ENCODE measurements at regions not wholly inside any gene's neighbourhood (a gene's known extent, or its start where the extent isn't known, plus 50 kb on each side); places are given as distances from the start of the nearest gene placed in this dataset.

DNA sequence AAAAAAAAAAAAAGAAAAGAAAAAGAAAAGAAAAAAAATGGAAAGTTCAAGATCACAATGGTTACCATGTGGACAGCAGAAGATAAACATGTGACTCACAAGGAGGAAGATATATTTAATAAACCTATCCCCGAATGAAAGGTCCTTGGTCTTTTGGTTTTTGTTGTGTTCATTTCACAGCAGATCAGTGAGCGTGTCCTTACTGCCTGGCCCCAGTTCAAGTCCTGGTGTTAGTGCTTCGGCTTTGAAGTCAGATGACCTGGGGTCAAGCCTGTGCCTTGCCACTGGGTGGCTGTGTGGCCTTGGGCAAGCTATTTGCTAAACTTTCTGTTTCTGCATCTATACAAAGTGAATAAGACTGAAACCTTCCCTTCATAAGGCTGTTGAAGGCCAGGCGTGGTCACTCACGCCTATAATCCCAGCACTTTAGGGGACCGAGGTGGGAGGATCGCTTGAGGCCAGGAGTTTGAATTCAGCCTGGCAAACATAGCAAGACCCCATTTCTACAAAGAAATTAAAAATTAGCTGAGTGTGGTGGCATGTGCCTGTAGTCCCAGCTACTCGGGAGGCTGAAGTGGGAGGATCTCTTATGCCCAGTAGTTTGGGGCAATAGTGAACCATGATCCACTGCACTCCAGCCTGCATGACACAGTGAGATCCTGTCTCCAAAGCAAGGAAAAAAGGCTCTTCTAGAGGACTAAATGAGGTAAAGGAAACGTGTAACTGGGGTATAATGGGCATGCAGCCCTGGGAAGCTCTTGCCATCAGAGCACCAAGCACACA is 94.5 kb upstream of the SPATA31D4 start:
- no peak for DNase-seq
- no peaks in the 10 kb centered on the region for H3K27me3 ChIP-seq
- H3K9me3 ChIP-seq = no peaks in the 10 kb centered on the region
- peak overlapping the region in 2 of 4 donors; percentile 43 to 70 for H3K27ac ChIP-seq
- H3K4me3 ChIP-seq = no peak overlapping the region
- no peaks in the 10 kb centered on the region for H3K4me1 ChIP-seq
- TF ChIP-seq, protein P1, sequence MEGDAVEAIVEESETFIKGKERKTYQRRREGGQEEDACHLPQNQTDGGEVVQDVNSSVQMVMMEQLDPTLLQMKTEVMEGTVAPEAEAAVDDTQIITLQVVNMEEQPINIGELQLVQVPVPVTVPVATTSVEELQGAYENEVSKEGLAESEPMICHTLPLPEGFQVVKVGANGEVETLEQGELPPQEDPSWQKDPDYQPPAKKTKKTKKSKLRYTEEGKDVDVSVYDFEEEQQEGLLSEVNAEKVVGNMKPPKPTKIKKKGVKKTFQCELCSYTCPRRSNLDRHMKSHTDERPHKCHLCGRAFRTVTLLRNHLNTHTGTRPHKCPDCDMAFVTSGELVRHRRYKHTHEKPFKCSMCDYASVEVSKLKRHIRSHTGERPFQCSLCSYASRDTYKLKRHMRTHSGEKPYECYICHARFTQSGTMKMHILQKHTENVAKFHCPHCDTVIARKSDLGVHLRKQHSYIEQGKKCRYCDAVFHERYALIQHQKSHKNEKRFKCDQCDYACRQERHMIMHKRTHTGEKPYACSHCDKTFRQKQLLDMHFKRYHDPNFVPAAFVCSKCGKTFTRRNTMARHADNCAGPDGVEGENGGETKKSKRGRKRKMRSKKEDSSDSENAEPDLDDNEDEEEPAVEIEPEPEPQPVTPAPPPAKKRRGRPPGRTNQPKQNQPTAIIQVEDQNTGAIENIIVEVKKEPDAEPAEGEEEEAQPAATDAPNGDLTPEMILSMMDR (IDR thresholded peaks at IDR 0.05) = no peak
- no peak for TF ChIP-seq POLR2A (IDR thresholded peaks at IDR 0.05)
- H3K36me3 ChIP-seq = no peaks in the 10 kb centered on the region

DNA sequence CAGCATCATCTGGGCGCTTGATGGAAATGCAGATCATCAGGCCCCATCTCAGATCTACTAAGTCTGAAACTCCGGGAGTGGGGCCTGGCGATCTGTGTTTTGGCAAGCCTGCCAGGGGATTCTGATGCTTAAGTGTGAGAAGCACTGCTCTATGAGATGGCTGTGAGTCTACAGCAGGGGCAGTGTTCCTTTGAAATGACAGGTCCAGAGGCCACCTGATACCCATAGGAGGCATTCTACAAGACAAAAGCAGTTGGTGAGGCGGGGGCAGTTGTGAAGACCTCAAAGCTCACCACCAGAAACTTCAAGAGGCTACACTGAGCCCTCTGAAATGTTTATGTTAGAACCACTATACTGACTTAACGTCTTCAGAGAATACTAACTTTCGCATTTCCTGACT is 86.9 kb upstream of the SPATA31D4 start:
- no peak overlapping the region for H3K4me3 ChIP-seq
- no peaks in the 10 kb centered on the region for H3K4me1 ChIP-seq
- DNase-seq = no peak
- no peaks in the 10 kb centered on the region for H3K27me3 ChIP-seq
- H3K9me3 ChIP-seq = no peaks in the 10 kb centered on the region
- H3K27ac ChIP-seq = no peak overlapping the region
- TF ChIP-seq, protein P1 (IDR thresholded peaks at IDR 0.05) = no peak
- no peak for TF ChIP-seq POLR2A (IDR thresholded peaks at IDR 0.05)
- no peaks in the 10 kb centered on the region for H3K36me3 ChIP-seq

DNA sequence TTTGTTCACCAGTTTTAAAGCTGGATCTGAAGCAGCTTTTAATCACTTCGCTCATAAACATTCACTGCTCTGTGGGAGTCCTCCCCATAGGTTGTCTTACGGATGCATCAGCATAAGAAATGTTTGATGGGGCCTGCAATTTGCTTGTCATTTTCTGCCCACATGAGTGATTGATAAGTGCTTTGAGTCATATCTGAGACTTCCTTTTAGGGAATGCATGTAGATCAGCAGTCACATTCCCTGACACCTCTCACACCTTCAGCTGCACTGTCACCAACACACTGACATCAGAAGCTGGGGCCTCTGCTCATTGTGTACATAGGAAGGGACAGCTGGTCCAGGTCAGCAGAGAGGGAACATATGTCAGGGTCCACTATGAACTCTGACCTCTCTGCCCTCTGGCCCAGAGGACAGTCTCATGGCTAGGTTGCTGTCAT is 84.1 kb upstream of the SPATA31D4 start:
- no peaks in the 10 kb centered on the region for H3K9me3 ChIP-seq
- H3K36me3 ChIP-seq = no peaks in the 10 kb centered on the region
- H3K27me3 ChIP-seq = no peaks in the 10 kb centered on the region
- no peak overlapping the region for H3K4me3 ChIP-seq
- no peaks in the 10 kb centered on the region for H3K4me1 ChIP-seq
- DNase-seq = no peak
- H3K27ac ChIP-seq = no peak overlapping the region
- TF ChIP-seq, protein P1 (IDR thresholded peaks at IDR 0.05) = no peak
- TF ChIP-seq POLR2A (IDR thresholded peaks at IDR 0.05) = no peak

DNA sequence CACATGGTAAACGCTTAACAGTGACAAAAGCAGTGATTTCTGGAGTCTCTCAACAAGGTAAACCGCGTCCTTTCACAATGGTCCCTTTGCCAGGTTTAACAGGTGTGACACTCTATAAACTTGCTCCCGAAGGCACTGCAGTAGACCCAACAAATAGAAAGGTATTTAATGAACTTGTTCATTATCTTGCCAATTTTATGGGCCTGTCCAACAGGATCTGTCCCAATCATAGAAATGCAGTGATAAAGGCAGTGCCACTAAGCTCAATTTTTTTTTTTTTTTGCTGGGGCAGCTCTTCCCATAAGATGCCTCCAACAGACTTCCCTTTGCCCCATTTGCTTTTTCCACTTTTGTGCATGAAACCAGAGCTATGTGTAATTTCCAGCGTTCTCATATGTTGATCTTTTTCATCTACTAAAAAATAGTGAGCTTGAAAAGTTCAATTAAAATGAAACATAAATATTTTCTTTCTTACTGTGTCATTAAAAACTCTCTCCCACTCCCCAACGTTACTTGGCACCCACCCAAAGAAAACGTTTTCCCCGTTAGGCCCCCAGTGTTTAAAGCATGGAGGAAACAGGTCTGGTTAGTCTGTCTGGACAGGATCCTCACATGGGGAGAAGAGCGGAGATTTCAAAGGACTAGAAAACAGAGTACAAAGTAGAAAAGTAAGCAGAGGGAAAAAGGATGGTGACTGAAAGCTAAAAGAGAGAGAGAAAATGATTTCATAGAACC is 80.9 kb upstream of the SPATA31D4 start:
- TF ChIP-seq POLR2A (IDR thresholded peaks at IDR 0.05) = no peak
- TF ChIP-seq, protein P1 (IDR thresholded peaks at IDR 0.05) = no peak
- no peak for DNase-seq
- Histone ChIP-seq H3K4me3 (no peak overlapping the region), H3K9me3 (no peaks in the 10 kb centered on the region), H3K27me3 (no peaks in the 10 kb centered on the region), H3K36me3 (no peaks in the 10 kb centered on the region), H3K27ac (no peak overlapping the region), H3K4me1 (no peaks in the 10 kb centered on the region)

DNA sequence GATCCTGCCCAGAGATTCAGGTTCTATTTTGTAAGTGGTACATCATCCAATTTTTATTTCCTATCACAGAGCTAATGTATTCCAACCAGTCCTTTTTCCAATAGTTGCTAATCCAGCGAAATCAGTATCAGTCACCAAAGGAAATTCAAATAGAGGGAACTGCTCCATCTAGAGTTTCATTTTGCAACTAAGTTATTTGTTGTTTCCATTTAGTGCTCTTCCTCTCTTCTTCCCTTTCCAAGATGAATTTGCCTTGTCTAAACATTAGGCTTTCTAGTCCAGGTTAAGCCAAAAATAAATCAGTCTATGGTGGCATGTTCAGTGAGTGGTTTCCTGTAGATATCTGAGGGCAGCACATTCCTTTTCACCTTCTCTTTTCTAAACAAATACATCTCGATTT is 79.8 kb upstream of the SPATA31D4 start:
- H3K9me3 ChIP-seq = no peaks in the 10 kb centered on the region
- no peaks in the 10 kb centered on the region for H3K4me1 ChIP-seq
- DNase-seq = no peak
- H3K4me3 ChIP-seq = no peak overlapping the region
- TF ChIP-seq, protein P1 (IDR thresholded peaks at IDR 0.05) = peak in 5 of 6 experiments; percentile 11 to 48 (median 41)
- TF ChIP-seq POLR2A (IDR thresholded peaks at IDR 0.05) = no peak
- H3K27ac ChIP-seq = no peak overlapping the region
- no peaks in the 10 kb centered on the region for H3K36me3 ChIP-seq
- no peaks in the 10 kb centered on the region for H3K27me3 ChIP-seq

All from Peyer's patch (tissue), 4 donors.